RWPE2 (cell line): ENCODE measurements at regions not wholly inside any gene's neighbourhood (a gene's known extent, or its start where the extent isn't known, plus 50 kb on each side); places are given as distances from the start of the nearest gene placed in this dataset.
A peak's percentile ranks its signal among the peaks of the same experiment; 100 is the strongest.

ENCODE experiments used
- ATAC-seq: fragments of 200-7000 bp; cut with Tn5 transposase; 3 replicates; pipeline ENCODE4 v1.9.1; 2021; ENCODE audit warnings: low read depth
- DNase-seq: peaks from one replicate; pipeline ENCODE4 v3.0.0-alpha.2; 2020; ENCODE audit warnings: low spot score
- H3K27ac ChIP-seq: fragments of 450-650 bp; 2 replicates; pipeline ENCODE4 v1.5.1; 2017; ENCODE audit warnings: mild to moderate bottlenecking; ENCODE audit not compliant: poor library complexity, severe bottlenecking
- H3K27me3 ChIP-seq: fragments of 250-450 bp; sonication (Bioruptor Pico); 2 replicates; pipeline ENCODE4 v1.5.1; 2021; ENCODE audit warnings: mild to moderate bottlenecking, moderate library complexity; ENCODE audit not compliant: insufficient read depth, poor library complexity, severe bottlenecking
- H3K36me3 ChIP-seq: fragments of 250-450 bp; sonication (Bioruptor Pico); 2 replicates; pipeline ENCODE4 v1.5.1; 2020; ENCODE audit warnings: low read depth, mild to moderate bottlenecking, moderate library complexity
- H3K4me1 ChIP-seq: fragments of 250-450 bp; sonication (Bioruptor Pico); 2 replicates; pipeline ENCODE4 v1.5.1; 2021; ENCODE audit warnings: mild to moderate bottlenecking, moderate library complexity; ENCODE audit not compliant: insufficient read depth, poor library complexity, severe bottlenecking
- H3K4me3 ChIP-seq: fragments of 250-450 bp; sonication (Bioruptor Pico); 2 replicates; pipeline ENCODE4 v1.5.1; 2021; ENCODE audit warnings: mild to moderate bottlenecking, moderate library complexity; ENCODE audit not compliant: severe bottlenecking
- H3K9me3 ChIP-seq: fragments of 250-450 bp; sonication (Bioruptor Pico); 2 replicates; pipeline ENCODE4 v1.5.1; 2021; ENCODE audit warnings: mild to moderate bottlenecking, moderate library complexity; ENCODE audit not compliant: severe bottlenecking
- CTCF ChIP-seq: fragments of 450-650 bp; IDR thresholded peaks from one replicate; pipeline ENCODE4 v1.5.1; 2017; ENCODE audit warnings: mild to moderate bottlenecking, moderate library complexity; ENCODE audit not compliant: poor library complexity, severe bottlenecking

GRCh38 chr7:10472115-10472514 is 501.6 kb upstream of the PHF14 start:
- H3K27me3 ChIP-seq, result no peaks in the 10 kb centered on the region
- H3K27ac ChIP-seq, result no peak overlapping the region
- no peaks in the 10 kb centered on the region for H3K36me3 ChIP-seq
- no peak for TF ChIP-seq CTCF
- no peak overlapping the region for H3K4me3 ChIP-seq
- H3K9me3 ChIP-seq, result no peaks in the 10 kb centered on the region
- peaks cover 14% of the 10 kb centered on the region for H3K4me1 ChIP-seq
- DNase-seq (no peak), ATAC-seq (no peak)

GRCh38 chr7:10473569-10473968 is 500.1 kb upstream of the PHF14 start:
- Histone ChIP-seq H3K27ac (peak overlapping the region; percentile 55), H3K4me1 (peaks cover 14% of the 10 kb centered on the region), H3K4me3 (no peak overlapping the region), H3K9me3 (no peaks in the 10 kb centered on the region), H3K36me3 (no peaks in the 10 kb centered on the region), H3K27me3 (no peaks in the 10 kb centered on the region)
- no peak for TF ChIP-seq CTCF
- ATAC-seq (peak; percentile 13; the same call in 1 of the 3 replicates), DNase-seq (no peak)

- no peaks in the 10 kb centered on the region for H3K36me3 ChIP-seq
- H3K4me1 ChIP-seq, result peaks cover 14% of the 10 kb centered on the region
- DNase-seq (no peak), ATAC-seq (peak; percentile 99)
- no peak overlapping the region for H3K4me3 ChIP-seq
- H3K27ac ChIP-seq, result peak overlapping the region; percentile 55
- no peak for TF ChIP-seq CTCF
- no peaks in the 10 kb centered on the region for H3K27me3 ChIP-seq
- no peaks in the 10 kb centered on the region for H3K9me3 ChIP-seq
Observed at GRCh38 chr7:10474048-10474447, 499.6 kb upstream of the PHF14 start.

GRCh38 chr7:10475940-10476641 is 497.6 kb upstream of the PHF14 start:
- no peak overlapping the region for H3K4me3 ChIP-seq
- TF ChIP-seq CTCF, result no peak
- H3K27me3 ChIP-seq, result no peaks in the 10 kb centered on the region
- no peaks in the 10 kb centered on the region for H3K9me3 ChIP-seq
- H3K36me3 ChIP-seq, result no peaks in the 10 kb centered on the region
- no peak for DNase-seq
- peaks cover 14% of the 10 kb centered on the region for H3K4me1 ChIP-seq
- ATAC-seq, result no peak
- H3K27ac ChIP-seq, result no peak overlapping the region

- no peak for TF ChIP-seq CTCF
- H3K27me3 ChIP-seq, result no peaks in the 10 kb centered on the region
- peaks cover 14% of the 10 kb centered on the region for H3K4me1 ChIP-seq
- no peak overlapping the region for H3K27ac ChIP-seq
- H3K9me3 ChIP-seq, result no peaks in the 10 kb centered on the region
- no peaks in the 10 kb centered on the region for H3K36me3 ChIP-seq
- ATAC-seq (no peak), DNase-seq (no peak)
- H3K4me3 ChIP-seq, result no peak overlapping the region
Observed at GRCh38 chr7:10476642-10477041, 497.0 kb upstream of the PHF14 start.
